ENCODE measurements at regions not wholly inside any gene's neighbourhood (a gene's known extent, or its start where the extent isn't known, plus 50 kb on each side); places are given as distances from the start of the nearest gene placed in this dataset.

DNA sequence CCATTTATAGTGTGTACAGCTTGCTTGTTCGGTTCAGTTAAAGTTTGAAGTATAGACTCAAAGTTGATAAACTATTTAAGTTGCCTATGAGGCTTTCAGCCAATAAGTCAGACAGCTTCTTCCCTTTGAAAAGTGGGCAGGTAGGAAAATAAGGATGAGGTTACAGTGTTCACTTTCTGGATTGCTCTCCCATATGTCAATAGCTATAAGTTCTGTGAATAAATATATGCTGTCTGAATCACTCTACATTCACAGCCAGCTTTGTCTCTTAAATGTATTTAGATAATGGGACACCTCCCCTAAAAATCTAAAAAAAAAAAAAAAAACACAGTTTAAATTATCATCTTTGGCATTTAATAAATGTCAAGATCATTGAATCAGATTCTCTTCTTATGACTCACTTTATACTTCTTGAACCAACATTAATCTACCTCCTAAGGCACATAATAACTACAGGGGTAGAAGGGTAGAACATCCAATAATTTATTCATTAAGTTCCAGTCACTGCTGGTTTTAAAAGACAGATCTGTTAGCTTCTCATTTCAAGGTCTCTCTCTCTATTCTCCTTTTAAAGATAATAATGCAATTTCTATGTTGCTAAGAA lies 126.4 kb upstream of the PCED1B start:
- H3K79me1 ChIP-seq (ENCODE audit: insufficient read depth, low read depth, low read length, poor library complexity, severe bottlenecking): no peaks in the 10 kb centered on the region
- no peak overlapping the region for H4K8ac ChIP-seq (replicated peaks; ENCODE audit: insufficient read length, low read depth, low read length)
- no peak overlapping the region for H4K5ac ChIP-seq (ENCODE audit: insufficient read length, low read depth, low read length)
- no peaks in the 10 kb centered on the region for H4K20me1 ChIP-seq (ENCODE audit: control insufficient read depth, insufficient read depth, insufficient read length)
- Mint-ChIP-seq H3K9me3 (no peaks in the 10 kb centered on the region), H3K27me3 (ENCODE audit: low read depth) (no peaks in the 10 kb centered on the region; the same call in 1 of the 2 replicates), H3K4me3 (no peak overlapping the region), H3K27ac (no peak overlapping the region), H3K36me3 (ENCODE audit: insufficient read depth in 1 of 3, low read depth in 3 of 3) (no peaks in the 10 kb centered on the region), H3K4me1 (no peaks in the 10 kb centered on the region)
- H2AK5ac ChIP-seq (ENCODE audit: insufficient read length, low read length): no peak overlapping the region
- H3K18ac ChIP-seq (ENCODE audit: insufficient read length, low read depth, low read length): no peak overlapping the region
- H3K9ac ChIP-seq (ENCODE audit: extremely low read depth, insufficient read length, low read length): no peak overlapping the region
- H3T11ph ChIP-seq (ENCODE audit: low read length): no peak overlapping the region
- no peak overlapping the region for H2AFZ ChIP-seq (ENCODE audit: low read length)
- H3K9me3 ChIP-seq (ENCODE audit: control insufficient read depth, low read depth, low read length): no peaks in the 10 kb centered on the region
- H2BK5ac ChIP-seq (ENCODE audit: insufficient read length, low read length): no peak overlapping the region
- DNase-seq: no peak
- no CpG with 5 or more reads among the region's 1 CpG for WGBS (ENCODE audit: extremely low coverage, insufficient read length, low lambda C conversion rate)
- TF ChIP-seq, protein P1, sequence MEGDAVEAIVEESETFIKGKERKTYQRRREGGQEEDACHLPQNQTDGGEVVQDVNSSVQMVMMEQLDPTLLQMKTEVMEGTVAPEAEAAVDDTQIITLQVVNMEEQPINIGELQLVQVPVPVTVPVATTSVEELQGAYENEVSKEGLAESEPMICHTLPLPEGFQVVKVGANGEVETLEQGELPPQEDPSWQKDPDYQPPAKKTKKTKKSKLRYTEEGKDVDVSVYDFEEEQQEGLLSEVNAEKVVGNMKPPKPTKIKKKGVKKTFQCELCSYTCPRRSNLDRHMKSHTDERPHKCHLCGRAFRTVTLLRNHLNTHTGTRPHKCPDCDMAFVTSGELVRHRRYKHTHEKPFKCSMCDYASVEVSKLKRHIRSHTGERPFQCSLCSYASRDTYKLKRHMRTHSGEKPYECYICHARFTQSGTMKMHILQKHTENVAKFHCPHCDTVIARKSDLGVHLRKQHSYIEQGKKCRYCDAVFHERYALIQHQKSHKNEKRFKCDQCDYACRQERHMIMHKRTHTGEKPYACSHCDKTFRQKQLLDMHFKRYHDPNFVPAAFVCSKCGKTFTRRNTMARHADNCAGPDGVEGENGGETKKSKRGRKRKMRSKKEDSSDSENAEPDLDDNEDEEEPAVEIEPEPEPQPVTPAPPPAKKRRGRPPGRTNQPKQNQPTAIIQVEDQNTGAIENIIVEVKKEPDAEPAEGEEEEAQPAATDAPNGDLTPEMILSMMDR (conservative IDR thresholded peaks at IDR 0.05): no peak
- no peak overlapping the region for H2BK120ac ChIP-seq (ENCODE audit: low read depth, low read length, poor library complexity, severe bottlenecking)
- no peaks in the 10 kb centered on the region for H3K23me2 ChIP-seq (ENCODE audit: insufficient read length, low read depth, low read length, poor library complexity, severe bottlenecking)
- no peak overlapping the region for H3K4me2 ChIP-seq (ENCODE audit: insufficient read depth, insufficient read length, low read length)
- no peak overlapping the region for H3K27ac ChIP-seq (ENCODE audit: insufficient read length, low read depth, low read length)
- H3K4me1 ChIP-seq (ENCODE audit: insufficient read depth, low read length): no peaks in the 10 kb centered on the region
- H2BK12ac ChIP-seq (ENCODE audit: insufficient read length, low read depth, low read length): no peak overlapping the region
- no peaks in the 10 kb centered on the region for H3K79me2 ChIP-seq (ENCODE audit: insufficient read depth, low read length)
- H3K14ac ChIP-seq (ENCODE audit: insufficient read depth, low read length): no peak overlapping the region
- no peaks in the 10 kb centered on the region for H3K27me3 ChIP-seq (ENCODE audit: insufficient read depth, low read length)
- H3K56ac ChIP-seq (ENCODE audit: insufficient read length, low read depth, low read length): no peak overlapping the region
- no peak overlapping the region for H3K4ac ChIP-seq (ENCODE audit: low read depth, low read length)
- H3K23ac ChIP-seq (ENCODE audit: insufficient read length, low read depth, low read length): no peak overlapping the region
- H4K91ac ChIP-seq (ENCODE audit: insufficient read length, low read depth, low read length): no peak overlapping the region
- no peak overlapping the region for H2BK20ac ChIP-seq (ENCODE audit: low read depth, low read length, poor library complexity, severe bottlenecking)
- no peak overlapping the region for H2BK15ac ChIP-seq (ENCODE audit: low read depth, low read length)

Data from H9 (cell line).